ENCODE measurements at regions not wholly inside any gene's neighbourhood (a gene's known extent, or its start where the extent isn't known, plus 50 kb on each side); places are given as distances from the start of the nearest gene placed in this dataset.
A peak's percentile ranks its signal among the peaks of the same experiment; 100 is the strongest.

- no peaks in the 10 kb centered on the region for H3K79me1 ChIP-seq (ENCODE audit: insufficient read depth, low read depth, low read length, poor library complexity, severe bottlenecking)
- no peaks in the 10 kb centered on the region for H3K23me2 ChIP-seq (ENCODE audit: insufficient read length, low read depth, low read length, poor library complexity, severe bottlenecking)
- H3K56ac ChIP-seq (ENCODE audit: insufficient read length, low read depth, low read length) = no peak overlapping the region
- no peak overlapping the region for H4K5ac ChIP-seq (ENCODE audit: insufficient read length, low read depth, low read length)
- no peak overlapping the region for H2BK120ac ChIP-seq (ENCODE audit: low read depth, low read length, poor library complexity, severe bottlenecking)
- no CpG with 5 or more reads among the region's 1 CpG for WGBS (ENCODE audit: extremely low coverage, insufficient read length, low lambda C conversion rate)
- no peak overlapping the region for H4K91ac ChIP-seq (ENCODE audit: insufficient read length, low read depth, low read length)
- H3K18ac ChIP-seq (ENCODE audit: insufficient read length, low read depth, low read length) = no peak overlapping the region
- H3K4me1 Mint-ChIP-seq = peaks cover 6 to 7% of the 10 kb centered on the region in 2 experiments; a peak in 3 of 4 replicates
- H3K9me3 ChIP-seq (ENCODE audit: control insufficient read depth, low read depth, low read length) = no peaks in the 10 kb centered on the region
- no peak overlapping the region for H2AFZ ChIP-seq (ENCODE audit: low read length)
- no peaks in the 10 kb centered on the region for H4K20me1 ChIP-seq (ENCODE audit: control insufficient read depth, insufficient read depth, insufficient read length)
- no peaks in the 10 kb centered on the region for H3K79me2 ChIP-seq (ENCODE audit: insufficient read depth, low read length)
- H2AK5ac ChIP-seq (ENCODE audit: insufficient read length, low read length) = no peak overlapping the region
- no peaks in the 10 kb centered on the region for H3K9me3 Mint-ChIP-seq
- no peak overlapping the region for H3T11ph ChIP-seq (ENCODE audit: low read length)
- no peak overlapping the region for H3K9ac ChIP-seq (ENCODE audit: extremely low read depth, insufficient read length, low read length)
- H4K8ac ChIP-seq (replicated peaks; ENCODE audit: insufficient read length, low read depth, low read length) = no peak overlapping the region
- H3K23ac ChIP-seq (ENCODE audit: insufficient read length, low read depth, low read length) = no peak overlapping the region
- H2BK5ac ChIP-seq (ENCODE audit: insufficient read length, low read length) = no peak overlapping the region
- no peak overlapping the region for H3K27ac ChIP-seq (ENCODE audit: insufficient read length, low read depth, low read length)
- H3K14ac ChIP-seq (ENCODE audit: insufficient read depth, low read length) = no peak overlapping the region
- H3K27me3 ChIP-seq (ENCODE audit: insufficient read depth, low read length) = no peaks in the 10 kb centered on the region
- no peaks in the 10 kb centered on the region for H3K27me3 Mint-ChIP-seq (ENCODE audit: low read depth)
- no peak overlapping the region for H3K27ac Mint-ChIP-seq
- H3K36me3 Mint-ChIP-seq (ENCODE audit: insufficient read depth in 1 of 3, low read depth in 3 of 3) = no peaks in the 10 kb centered on the region; a peak in 1 of 7 replicates
- H3K4me2 ChIP-seq (ENCODE audit: insufficient read depth, insufficient read length, low read length) = no peak overlapping the region
- no peak overlapping the region for H2BK15ac ChIP-seq (ENCODE audit: low read depth, low read length)
- no peak overlapping the region for H2BK12ac ChIP-seq (ENCODE audit: insufficient read length, low read depth, low read length)
- H3K4ac ChIP-seq (ENCODE audit: low read depth, low read length) = no peak overlapping the region
- no peaks in the 10 kb centered on the region for H3K4me1 ChIP-seq (ENCODE audit: insufficient read depth, low read length)
- peak; percentile 29; the same call in 1 of the 3 replicates for TF ChIP-seq CTCF (conservative IDR thresholded peaks at IDR 0.05)
- H3K4me3 Mint-ChIP-seq = no peak overlapping the region
- no peak for DNase-seq
- H2BK20ac ChIP-seq (ENCODE audit: low read depth, low read length, poor library complexity, severe bottlenecking) = no peak overlapping the region
These were observed 635.1 kb downstream of the EPHA7 start for GRCh38 chr6:92784235-92784634.

Measured in H9 (cell line).